ENCODE measurements at regions not wholly inside any gene's neighbourhood (a gene's known extent, or its start where the extent isn't known, plus 50 kb on each side); places are given as distances from the start of the nearest gene placed in this dataset.

DNA sequence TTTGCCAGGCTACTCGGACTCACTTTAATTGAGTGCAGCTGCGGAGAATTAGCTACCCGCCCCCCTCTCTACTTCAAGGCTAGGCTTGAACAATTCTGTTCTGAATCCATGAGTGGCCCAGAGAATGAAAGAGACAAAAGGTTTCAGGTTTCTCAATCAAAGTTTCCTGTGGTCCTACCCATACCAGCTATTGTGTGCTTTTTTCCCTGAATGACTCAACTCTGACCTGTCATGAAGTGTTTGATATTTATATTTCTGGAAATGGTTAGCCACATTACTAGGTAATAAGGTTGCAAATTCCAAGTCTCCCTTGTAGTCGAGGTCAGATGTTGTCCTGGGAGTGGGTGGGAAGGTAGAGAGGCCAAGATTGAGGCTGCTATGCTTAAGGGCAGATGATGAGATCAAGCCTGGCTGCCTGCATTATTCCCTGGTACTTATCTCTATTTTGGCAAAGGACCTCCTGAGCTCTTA lies 392.7 kb upstream of the TBL1XR1 start:
- peak overlapping the region; percentile 25 for H3K4me3 Mint-ChIP-seq (ENCODE audit: low read depth, unreplicated experiment)
- intact Hi-C loops (cut with micrococcal nuclease; ENCODE audit: unreplicated experiment) = loop anchor here (2.0 kb wide), 1 partner anchor 29 kb away; no protein-coding TSS in a partner anchor
- peaks cover 5% of the 10 kb centered on the region for H3K9me3 Mint-ChIP-seq (ENCODE audit: low read depth, unreplicated experiment)
- peaks cover 5% of the 10 kb centered on the region for H3K36me3 Mint-ChIP-seq (ENCODE audit: insufficient read depth, unreplicated experiment)
- no peaks in the 10 kb centered on the region for H3K27me3 Mint-ChIP-seq (ENCODE audit: unreplicated experiment)
- no TSS peak for BruUV-seq (replicated peaks)
- TF ChIP-seq, protein P1, sequence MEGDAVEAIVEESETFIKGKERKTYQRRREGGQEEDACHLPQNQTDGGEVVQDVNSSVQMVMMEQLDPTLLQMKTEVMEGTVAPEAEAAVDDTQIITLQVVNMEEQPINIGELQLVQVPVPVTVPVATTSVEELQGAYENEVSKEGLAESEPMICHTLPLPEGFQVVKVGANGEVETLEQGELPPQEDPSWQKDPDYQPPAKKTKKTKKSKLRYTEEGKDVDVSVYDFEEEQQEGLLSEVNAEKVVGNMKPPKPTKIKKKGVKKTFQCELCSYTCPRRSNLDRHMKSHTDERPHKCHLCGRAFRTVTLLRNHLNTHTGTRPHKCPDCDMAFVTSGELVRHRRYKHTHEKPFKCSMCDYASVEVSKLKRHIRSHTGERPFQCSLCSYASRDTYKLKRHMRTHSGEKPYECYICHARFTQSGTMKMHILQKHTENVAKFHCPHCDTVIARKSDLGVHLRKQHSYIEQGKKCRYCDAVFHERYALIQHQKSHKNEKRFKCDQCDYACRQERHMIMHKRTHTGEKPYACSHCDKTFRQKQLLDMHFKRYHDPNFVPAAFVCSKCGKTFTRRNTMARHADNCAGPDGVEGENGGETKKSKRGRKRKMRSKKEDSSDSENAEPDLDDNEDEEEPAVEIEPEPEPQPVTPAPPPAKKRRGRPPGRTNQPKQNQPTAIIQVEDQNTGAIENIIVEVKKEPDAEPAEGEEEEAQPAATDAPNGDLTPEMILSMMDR (IDR thresholded peaks at IDR 0.05; ENCODE audit: unreplicated experiment) = no peak
- CTCF ChIA-PET = interaction anchor here (0.5 to 3.7 kb wide), 11 partner anchors 9 to 1313 kb away, joined by 3 to 19 read pairs (median 5); no protein-coding TSS in a partner anchor
- DNase-seq = peak; percentile 50
- peaks cover 52% of the 10 kb centered on the region for H3K4me1 Mint-ChIP-seq (ENCODE audit: low read depth, unreplicated experiment)
- H3K27ac Mint-ChIP-seq (ENCODE audit: unreplicated experiment) = peak overlapping the region; percentile 76

DNA sequence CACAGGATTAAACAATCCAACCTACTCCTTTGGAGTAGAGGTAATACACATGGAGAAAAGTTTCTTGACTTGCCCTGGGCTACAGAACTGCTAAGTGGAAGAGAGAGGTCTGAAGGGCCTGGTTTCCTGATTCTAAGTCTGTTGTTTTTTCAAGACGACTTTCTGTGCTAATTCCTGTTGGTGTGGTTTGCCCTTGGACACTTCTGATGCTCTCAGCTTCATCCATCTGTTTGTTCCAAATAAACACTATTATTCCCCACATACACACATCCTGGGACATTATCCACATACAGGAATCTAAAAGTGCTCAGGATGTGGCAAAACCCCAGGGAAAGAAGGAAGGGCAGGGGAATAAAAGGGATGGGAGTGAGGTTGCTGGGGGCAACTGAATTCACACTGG lies 393.5 kb upstream of the TBL1XR1 start:
- Mint-ChIP-seq H3K27ac (ENCODE audit: unreplicated experiment) (peak overlapping the region; percentile 27), H3K9me3 (ENCODE audit: low read depth, unreplicated experiment) (peaks cover 5% of the 10 kb centered on the region), H3K4me1 (ENCODE audit: low read depth, unreplicated experiment) (peaks cover 59% of the 10 kb centered on the region), H3K27me3 (ENCODE audit: unreplicated experiment) (no peaks in the 10 kb centered on the region), H3K4me3 (ENCODE audit: low read depth, unreplicated experiment) (no peak overlapping the region), H3K36me3 (ENCODE audit: insufficient read depth, unreplicated experiment) (peaks cover 5% of the 10 kb centered on the region)
- BruUV-seq (replicated peaks) = no TSS peak
- TF ChIP-seq, protein P1 (IDR thresholded peaks at IDR 0.05; ENCODE audit: unreplicated experiment) = no peak
- CTCF ChIA-PET = interaction anchor here (0.6 to 3.7 kb wide), 5 partner anchors 11 to 152 kb away, joined by 3 to 19 read pairs (median 5); no protein-coding TSS in a partner anchor
- intact Hi-C loops (cut with micrococcal nuclease; ENCODE audit: unreplicated experiment) = loop anchor here (2.0 kb wide), 1 partner anchor 28 kb away; no protein-coding TSS in a partner anchor
- DNase-seq = no peak

DNA sequence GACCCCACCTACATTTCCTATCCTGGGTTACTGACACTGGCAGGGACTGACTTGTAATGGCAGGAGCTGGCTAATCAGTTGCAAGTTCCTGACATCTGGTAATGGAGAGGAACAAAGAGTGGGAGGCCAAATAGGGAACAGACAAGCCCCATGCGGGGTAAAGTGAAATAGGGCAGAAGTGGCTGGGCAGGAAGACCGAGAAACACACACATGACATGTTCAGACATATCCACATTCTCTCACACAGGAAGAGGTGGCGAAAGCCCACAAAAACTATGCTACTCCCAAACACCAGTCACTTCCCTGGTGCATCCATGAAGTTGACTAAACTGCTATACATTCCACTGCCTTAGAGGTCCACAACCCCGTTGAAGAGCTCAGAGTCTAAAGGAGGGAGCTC lies 394.1 kb upstream of the TBL1XR1 start:
- Mint-ChIP-seq H3K27me3 (ENCODE audit: unreplicated experiment) (no peaks in the 10 kb centered on the region), H3K4me1 (ENCODE audit: low read depth, unreplicated experiment) (peaks cover 64% of the 10 kb centered on the region), H3K9me3 (ENCODE audit: low read depth, unreplicated experiment) (peaks cover 5% of the 10 kb centered on the region), H3K36me3 (ENCODE audit: insufficient read depth, unreplicated experiment) (peaks cover 5% of the 10 kb centered on the region), H3K27ac (ENCODE audit: unreplicated experiment) (peak overlapping the region; percentile 27), H3K4me3 (ENCODE audit: low read depth, unreplicated experiment) (no peak overlapping the region)
- CTCF ChIA-PET = interaction anchor here (1.0 to 3.7 kb wide), 2 partner anchors 11 to 70 kb away, joined by 4 to 19 read pairs; no protein-coding TSS in a partner anchor
- DNase-seq = no peak
- intact Hi-C loops (cut with micrococcal nuclease; ENCODE audit: unreplicated experiment) = loop anchor here (2.0 kb wide), 1 partner anchor 27 kb away; no protein-coding TSS in a partner anchor
- BruUV-seq (replicated peaks) = no TSS peak
- TF ChIP-seq, protein P1 (IDR thresholded peaks at IDR 0.05; ENCODE audit: unreplicated experiment) = no peak

DNA sequence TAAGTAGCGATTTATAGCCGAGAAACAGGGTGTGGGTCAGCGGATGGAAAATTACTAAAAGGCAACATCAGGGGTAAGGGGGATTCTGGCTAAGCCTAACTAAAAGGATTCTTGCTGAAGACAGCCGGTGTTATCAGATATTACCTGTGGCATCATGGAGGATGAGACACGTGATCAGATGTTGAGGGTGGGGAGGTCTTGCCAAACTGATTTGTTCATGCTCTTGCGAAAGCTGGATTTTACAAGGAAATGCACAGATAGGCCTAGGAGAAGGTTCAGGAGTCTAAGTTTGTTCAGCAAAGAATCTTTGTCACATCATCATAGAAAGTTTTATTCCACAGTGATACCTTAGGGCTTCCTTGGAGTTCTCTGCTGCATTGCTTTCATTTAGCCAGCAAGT lies 396.8 kb upstream of the TBL1XR1 start:
- no peak for DNase-seq
- Mint-ChIP-seq H3K4me1 (ENCODE audit: low read depth, unreplicated experiment) (peaks cover 78% of the 10 kb centered on the region), H3K36me3 (ENCODE audit: insufficient read depth, unreplicated experiment) (peaks cover 5% of the 10 kb centered on the region), H3K27ac (ENCODE audit: unreplicated experiment) (peak overlapping the region; percentile 4), H3K27me3 (ENCODE audit: unreplicated experiment) (no peaks in the 10 kb centered on the region), H3K9me3 (ENCODE audit: low read depth, unreplicated experiment) (no peaks in the 10 kb centered on the region), H3K4me3 (ENCODE audit: low read depth, unreplicated experiment) (no peak overlapping the region)
- CTCF ChIA-PET = no interaction called here
- no TSS peak for BruUV-seq (replicated peaks)
- TF ChIP-seq, protein P1 (IDR thresholded peaks at IDR 0.05; ENCODE audit: unreplicated experiment) = no peak
- intact Hi-C loops (cut with micrococcal nuclease; ENCODE audit: unreplicated experiment) = no loop called here

All from Calu3 (cell line).